Fibroblast of skin of right biceps (primary cell): ENCODE measurements at regions not wholly inside any gene's neighbourhood (a gene's known extent, or its start where the extent isn't known, plus 50 kb on each side); places are given as distances from the start of the nearest gene placed in this dataset.
"Not testable (repeated sequence)": the region's sequence is repeated elsewhere in the genome, so short reads cannot be mapped to it uniquely, and the experiment has no call there.

Experiments
- DNase-seq: peaks from one replicate; pipeline ENCODE4 v3.0.0-alpha.2; 2013

- no peak for DNase-seq
These were observed 643.0 kb upstream of the FAM98A start for GRCh38 chr2:34241905-34242762.

- no peak for DNase-seq
These were observed 640.4 kb upstream of the FAM98A start for GRCh38 chr2:34239511-34239910.

GRCh38 chr2:34234823-34235222 lies 635.7 kb upstream of the FAM98A start:
- DNase-seq, result no peak

- no peak for DNase-seq
These were observed 630.9 kb upstream of the FAM98A start for GRCh38 chr2:34229998-34230397.

GRCh38 chr2:34215174-34215573 lies 616.1 kb upstream of the FAM98A start:
- no peak for DNase-seq

GRCh38 chr2:34210382-34210781 lies 611.3 kb upstream of the FAM98A start:
- not testable (repeated sequence) for DNase-seq

GRCh38 chr2:34204560-34204959 lies 605.5 kb upstream of the FAM98A start:
- DNase-seq, result no peak

- DNase-seq, result no peak
These were observed 602.0 kb upstream of the FAM98A start for GRCh38 chr2:34201099-34201498.

- DNase-seq, result no peak
These were observed 600.9 kb upstream of the FAM98A start for GRCh38 chr2:34199971-34200370.

GRCh38 chr2:34193164-34193563 lies 594.1 kb upstream of the FAM98A start:
- no peak for DNase-seq

- no peak for DNase-seq
These were observed 589.6 kb upstream of the FAM98A start for GRCh38 chr2:34188464-34189303.

- DNase-seq, result no peak
These were observed 580.4 kb upstream of the FAM98A start for GRCh38 chr2:34179511-34179910.

- no peak for DNase-seq
These were observed 579.4 kb upstream of the FAM98A start for GRCh38 chr2:34178482-34178881.

- DNase-seq, result no peak
These were observed 577.6 kb upstream of the FAM98A start for GRCh38 chr2:34176693-34177092.

GRCh38 chr2:34174506-34174905 lies 575.4 kb upstream of the FAM98A start:
- DNase-seq, result no peak

- DNase-seq, result peak; percentile 0
These were observed 563.1 kb upstream of the FAM98A start for GRCh38 chr2:34162231-34162630.

- peak; percentile 16 for DNase-seq
These were observed 562.5 kb upstream of the FAM98A start for GRCh38 chr2:34161549-34161948.

GRCh38 chr2:34159901-34160300 lies 560.8 kb upstream of the FAM98A start:
- DNase-seq, result peak; percentile 0

- DNase-seq, result no peak
These were observed 554.4 kb upstream of the FAM98A start for GRCh38 chr2:34153484-34153883.

GRCh38 chr2:34147780-34148179 lies 548.7 kb upstream of the FAM98A start:
- no peak for DNase-seq

GRCh38 chr2:34143149-34143548 lies 544.0 kb upstream of the FAM98A start:
- no peak for DNase-seq

- DNase-seq, result not testable (repeated sequence)
These were observed 543.5 kb upstream of the FAM98A start for GRCh38 chr2:34142531-34143008.

GRCh38 chr2:34133065-34133464 lies 534.0 kb upstream of the FAM98A start:
- DNase-seq, result not testable (repeated sequence)

GRCh38 chr2:34126279-34126678 lies 527.2 kb upstream of the FAM98A start:
- no peak for DNase-seq
